HEK293 (cell line): ENCODE measurements at regions not wholly inside any gene's neighbourhood (a gene's known extent, or its start where the extent isn't known, plus 50 kb on each side); places are given as distances from the start of the nearest gene placed in this dataset.
"Not testable (repeated sequence)": the region's sequence is repeated elsewhere in the genome, so short reads cannot be mapped to it uniquely, and the experiment has no call there.

Experiments
- CTCF ChIA-PET: fragments of 350-600 bp; formaldehyde crosslinking; extraction: SDS; loops from one replicate; lab custom pipeline; 2021; ENCODE audit warnings: antibody characterized with exemption; lab: Yijun Ruan, JAX
- POLR2A ChIA-PET: fragments of 300-600 bp; formaldehyde crosslinking; extraction: SDS; loops from one replicate; lab custom pipeline; 2020; ENCODE audit warnings: antibody characterized with exemption, inconsistent platforms; lab: Yijun Ruan, JAX
- H3K27ac ChIP-seq: fragments of 200-500 bp; sonication (Bioruptor generic); 2 replicates; pipeline ENCODE4 v1.5.1; 2014; ENCODE audit warnings: low read depth, low read length, control low read depth, inconsistent platforms; ENCODE audit errors: extremely low read depth
- H3K36me3 ChIP-seq, 2 experiments: fragments of 200-500 bp in 1 of 2; sonication (Bioruptor generic) in 1 of 2; 1 replicate in 1 of 2; 2 replicates in 1 of 2; pipeline ENCODE4 v1.5.1; 2014 to 2017; ENCODE audit warnings: inconsistent platforms in 2 of 2, low read length in 2 of 2; ENCODE audit not compliant: control insufficient read depth in 2 of 2, insufficient read depth in 1 of 2
- H3K4me1 ChIP-seq: fragments of 200-500 bp; sonication (Bioruptor generic); 2 replicates; pipeline ENCODE4 v1.5.1; 2014; ENCODE audit warnings: mild to moderate bottlenecking, low read length, inconsistent platforms; ENCODE audit not compliant: control insufficient read depth, insufficient read depth
- H3K4me3 ChIP-seq: 2 replicates; pipeline ENCODE4 v1.5.1; 2011; ENCODE audit warnings: low read depth, mild to moderate bottlenecking, control low read depth, low read length, moderate library complexity
- H3K9me3 ChIP-seq: fragments of 200-500 bp; sonication (Bioruptor generic); 2 replicates; pipeline ENCODE4 v1.5.1; 2014; ENCODE audit warnings: low read depth, low read length, inconsistent platforms; ENCODE audit not compliant: control insufficient read depth, insufficient read depth
- HOXD13 ChIP-seq: sonication (generic); formaldehyde crosslinking; IDR thresholded peaks from 2 replicates; pipeline ENCODE4 v1.8.0; 2022; ENCODE audit warnings: missing genetic modification reagents, borderline replicate concordance
- PRDM1 ChIP-seq: fragments of 450-650 bp; formaldehyde crosslinking; IDR thresholded peaks from 2 replicates; pipeline ENCODE4; 2016; ENCODE audit warnings: missing biosample characterization, missing genetic modification characterization
- SCRT1 ChIP-seq: fragments of 450-650 bp; formaldehyde crosslinking; IDR thresholded peaks from 2 replicates; pipeline ENCODE4 v1.5.1; 2016; ENCODE audit warnings: missing biosample characterization, missing genetic modification characterization, borderline replicate concordance
- SCRT2 ChIP-seq: fragments of 450-650 bp; formaldehyde crosslinking; IDR thresholded peaks from 2 replicates; pipeline ENCODE4 v1.5.1; 2016; ENCODE audit warnings: missing biosample characterization, missing genetic modification characterization
- ZBTB11 ChIP-seq: fragments of 450-650 bp; formaldehyde crosslinking; conservative IDR thresholded peaks from 2 replicates; pipeline ENCODE4 v1.5.1; 2016; ENCODE audit warnings: low read depth, missing biosample characterization, missing genetic modification characterization
- ZBTB7A ChIP-seq: fragments of 450-650 bp; formaldehyde crosslinking; IDR thresholded peaks from 2 replicates; pipeline ENCODE4 v1.5.1; 2016; ENCODE audit warnings: low read depth, missing biosample characterization, missing genetic modification characterization
- ZNF10 ChIP-seq: fragments of 450-650 bp; formaldehyde crosslinking; IDR thresholded peaks from 2 replicates; pipeline ENCODE4 v1.5.1; 2017; ENCODE audit warnings: missing biosample characterization, missing genetic modification characterization
- ZNF112 ChIP-seq: fragments of 450-650 bp; formaldehyde crosslinking; IDR thresholded peaks from 2 replicates; pipeline ENCODE4 v1.5.0; 2017; ENCODE audit warnings: missing biosample characterization, missing genetic modification characterization
- ZNF132 ChIP-seq: fragments of 450-650 bp; formaldehyde crosslinking; IDR thresholded peaks from 2 replicates; pipeline ENCODE4 v1.5.1; 2017; ENCODE audit warnings: missing biosample characterization, missing genetic modification characterization, borderline replicate concordance
- ZNF223 ChIP-seq: fragments of 450-650 bp; formaldehyde crosslinking; IDR thresholded peaks from 2 replicates; pipeline ENCODE4 v1.5.1; 2016; ENCODE audit warnings: missing biosample characterization, missing genetic modification characterization
- ZNF341 ChIP-seq: fragments of 450-650 bp; formaldehyde crosslinking; IDR thresholded peaks from 2 replicates; pipeline ENCODE4; 2016; ENCODE audit warnings: low read depth, missing biosample characterization, missing genetic modification characterization
- ZNF398 ChIP-seq: fragments of 450-650 bp; formaldehyde crosslinking; IDR thresholded peaks from 2 replicates; pipeline ENCODE4 v1.5.1; 2017; ENCODE audit warnings: missing biosample characterization, missing genetic modification characterization
- ZNF426 ChIP-seq: fragments of 450-650 bp; formaldehyde crosslinking; IDR thresholded peaks from 2 replicates; pipeline ENCODE4 v1.5.1; 2017; ENCODE audit warnings: missing biosample characterization, missing genetic modification characterization, mild to moderate bottlenecking, inconsistent platforms, moderate library complexity
- ZNF48 ChIP-seq: fragments of 450-650 bp; formaldehyde crosslinking; IDR thresholded peaks from 2 replicates; pipeline ENCODE4 v1.5.1; 2016; ENCODE audit warnings: missing biosample characterization, missing genetic modification characterization
- ZNF544 ChIP-seq: fragments of 450-650 bp; formaldehyde crosslinking; IDR thresholded peaks from 2 replicates; pipeline ENCODE4 v1.5.0; 2017; ENCODE audit warnings: missing biosample characterization, missing genetic modification characterization
- ZNF623 ChIP-seq: fragments of 450-650 bp; formaldehyde crosslinking; IDR thresholded peaks from 2 replicates; pipeline ENCODE4 v1.5.1; 2016; ENCODE audit warnings: missing biosample characterization, missing genetic modification characterization
- ZNF704 ChIP-seq: fragments of 450-650 bp; formaldehyde crosslinking; IDR thresholded peaks from 2 replicates; pipeline ENCODE4 v1.5.1; 2016; ENCODE audit warnings: missing biosample characterization, missing genetic modification characterization
- TF ChIP-seq, protein P1 (sequence below): fragments of 450-650 bp; formaldehyde crosslinking; IDR thresholded peaks from 2 replicates; pipeline ENCODE4 v1.5.1; 2016; ENCODE audit warnings: missing biosample characterization, missing genetic modification characterization
- TF ChIP-seq, protein P2 (sequence below): fragments of 450-650 bp; formaldehyde crosslinking; IDR thresholded peaks from 2 replicates; pipeline ENCODE4 v1.5.1; 2016; ENCODE audit warnings: missing biosample characterization, missing genetic modification characterization, low read depth

DNA sequence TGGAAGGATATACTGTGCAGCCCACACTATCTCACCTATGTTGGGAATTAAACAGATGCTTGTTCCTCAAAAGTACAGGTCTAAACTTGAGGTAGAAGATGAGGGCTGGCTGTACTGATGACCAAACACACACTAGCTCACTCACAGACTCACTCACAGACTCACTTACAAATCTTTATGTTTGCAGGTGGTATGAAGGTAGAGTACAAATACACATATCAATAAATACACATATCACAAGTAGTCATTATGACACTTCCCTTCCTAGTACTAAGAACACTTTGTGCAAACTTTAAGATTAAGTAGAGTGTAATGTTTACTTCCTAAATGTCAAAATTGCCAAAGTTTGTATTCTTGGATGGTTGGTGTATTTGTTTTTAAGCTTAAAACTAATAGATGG is 155.4 kb upstream of the KCNQ5 start (continued):
- TF ChIP-seq, protein P1, sequence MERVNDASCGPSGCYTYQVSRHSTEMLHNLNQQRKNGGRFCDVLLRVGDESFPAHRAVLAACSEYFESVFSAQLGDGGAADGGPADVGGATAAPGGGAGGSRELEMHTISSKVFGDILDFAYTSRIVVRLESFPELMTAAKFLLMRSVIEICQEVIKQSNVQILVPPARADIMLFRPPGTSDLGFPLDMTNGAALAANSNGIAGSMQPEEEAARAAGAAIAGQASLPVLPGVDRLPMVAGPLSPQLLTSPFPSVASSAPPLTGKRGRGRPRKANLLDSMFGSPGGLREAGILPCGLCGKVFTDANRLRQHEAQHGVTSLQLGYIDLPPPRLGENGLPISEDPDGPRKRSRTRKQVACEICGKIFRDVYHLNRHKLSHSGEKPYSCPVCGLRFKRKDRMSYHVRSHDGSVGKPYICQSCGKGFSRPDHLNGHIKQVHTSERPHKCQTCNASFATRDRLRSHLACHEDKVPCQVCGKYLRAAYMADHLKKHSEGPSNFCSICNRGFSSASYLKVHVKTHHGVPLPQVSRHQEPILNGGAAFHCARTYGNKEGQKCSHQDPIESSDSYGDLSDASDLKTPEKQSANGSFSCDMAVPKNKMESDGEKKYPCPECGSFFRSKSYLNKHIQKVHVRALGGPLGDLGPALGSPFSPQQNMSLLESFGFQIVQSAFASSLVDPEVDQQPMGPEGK (tag by site-specific recombination) = no peak
- TF ChIP-seq, protein P2, sequence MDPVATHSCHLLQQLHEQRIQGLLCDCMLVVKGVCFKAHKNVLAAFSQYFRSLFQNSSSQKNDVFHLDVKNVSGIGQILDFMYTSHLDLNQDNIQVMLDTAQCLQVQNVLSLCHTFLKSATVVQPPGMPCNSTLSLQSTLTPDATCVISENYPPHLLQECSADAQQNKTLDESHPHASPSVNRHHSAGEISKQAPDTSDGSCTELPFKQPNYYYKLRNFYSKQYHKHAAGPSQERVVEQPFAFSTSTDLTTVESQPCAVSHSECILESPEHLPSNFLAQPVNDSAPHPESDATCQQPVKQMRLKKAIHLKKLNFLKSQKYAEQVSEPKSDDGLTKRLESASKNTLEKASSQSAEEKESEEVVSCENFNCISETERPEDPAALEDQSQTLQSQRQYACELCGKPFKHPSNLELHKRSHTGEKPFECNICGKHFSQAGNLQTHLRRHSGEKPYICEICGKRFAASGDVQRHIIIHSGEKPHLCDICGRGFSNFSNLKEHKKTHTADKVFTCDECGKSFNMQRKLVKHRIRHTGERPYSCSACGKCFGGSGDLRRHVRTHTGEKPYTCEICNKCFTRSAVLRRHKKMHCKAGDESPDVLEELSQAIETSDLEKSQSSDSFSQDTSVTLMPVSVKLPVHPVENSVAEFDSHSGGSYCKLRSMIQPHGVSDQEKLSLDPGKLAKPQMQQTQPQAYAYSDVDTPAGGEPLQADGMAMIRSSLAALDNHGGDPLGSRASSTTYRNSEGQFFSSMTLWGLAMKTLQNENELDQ (tag by site-specific recombination) = no peak
- TF ChIP-seq ZBTB7A (no peak), ZNF341 (tag by site-specific recombination) (no peak), ZNF112 (tag by site-specific recombination) (no peak), ZNF10 (no peak)

GRCh38 chr6:72466971-72467566 is 154.8 kb upstream of the KCNQ5 start:
- no peaks in the 10 kb centered on the region for H3K9me3 ChIP-seq
- POLR2A ChIA-PET = no interaction called here

DNA sequence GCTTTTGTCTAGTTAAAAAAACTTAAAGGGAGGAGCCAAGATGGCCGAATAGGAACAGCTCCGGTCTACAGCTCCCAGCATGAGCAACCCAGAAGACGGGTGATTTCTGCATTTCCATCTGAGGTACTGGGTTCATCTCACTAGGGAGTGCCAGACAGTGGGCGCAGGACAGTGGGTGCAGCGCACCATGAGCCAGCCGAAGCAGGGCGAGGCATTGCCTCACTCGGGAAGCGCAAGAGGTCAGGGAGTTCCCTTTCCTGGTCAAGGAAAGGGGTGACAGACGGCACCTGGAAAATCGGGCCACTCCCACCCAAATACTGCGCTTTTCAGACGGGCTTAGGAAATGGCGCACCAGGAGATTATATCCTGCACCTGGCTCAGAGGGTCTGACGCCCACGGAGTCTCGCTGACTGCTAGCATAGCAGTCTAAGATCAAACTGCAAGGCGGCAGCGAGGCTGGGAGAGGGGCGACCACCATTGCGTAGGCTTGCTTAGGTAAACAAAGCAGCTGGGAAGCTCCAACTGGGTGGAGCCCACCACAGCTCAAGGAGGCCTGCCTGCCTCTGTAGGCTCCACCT is 152.4 kb upstream of the KCNQ5 start:
- H3K27ac ChIP-seq, H3K4me3 ChIP-seq, H3K9me3 ChIP-seq, CTCF ChIA-PET, H3K4me1 ChIP-seq, H3K36me3 ChIP-seq, POLR2A ChIA-PET: not testable (repeated sequence)

More at GRCh38 chr6:72466971-72467566, 154.8 kb upstream of the KCNQ5 start:
- Histone ChIP-seq H3K27ac (no peak overlapping the region), H3K4me1 (no peaks in the 10 kb centered on the region), H3K4me3 (no peak overlapping the region), H3K36me3 (no peaks in the 10 kb centered on the region)
- CTCF ChIA-PET = interaction anchor here (0.6 to 1.2 kb wide), 3 partner anchors 10 to 928 kb away, joined by 3 to 4 read pairs (median 3); no protein-coding TSS in a partner anchor
- TF ChIP-seq ZNF623 = no peak
- no peak for TF ChIP-seq ZNF48 (tag by site-specific recombination)

DNA sequence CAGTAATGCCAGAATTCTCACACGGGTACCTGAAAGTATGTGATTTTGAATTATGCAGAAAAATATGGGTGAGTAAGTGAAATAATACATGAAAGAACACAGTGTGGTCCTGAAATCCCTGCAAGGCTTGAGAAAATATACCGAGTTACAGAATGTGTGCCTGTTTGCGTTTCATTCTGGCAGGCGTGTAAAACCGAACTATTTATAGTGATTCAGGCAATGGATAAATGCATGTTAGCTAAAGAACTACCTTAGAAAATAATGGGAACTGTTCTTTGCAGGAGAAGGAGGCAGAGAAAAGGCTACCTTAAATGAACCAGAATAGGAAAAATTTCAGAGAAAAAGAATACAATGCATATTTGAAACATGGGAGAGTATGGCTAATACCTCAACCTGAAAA is 145.8 kb upstream of the KCNQ5 start:
- H3K4me1 ChIP-seq = no peaks in the 10 kb centered on the region
- ChIA-PET POLR2A (no interaction called here), CTCF (no interaction called here)
- H3K27ac ChIP-seq = no peak overlapping the region
- H3K9me3 ChIP-seq = no peaks in the 10 kb centered on the region
- no peaks in the 10 kb centered on the region for H3K36me3 ChIP-seq
- no peak overlapping the region for H3K4me3 ChIP-seq
- TF ChIP-seq SCRT2 (no peak), ZNF223 (tag by site-specific recombination) (no peak), ZNF426 (tag by site-specific recombination) (no peak), SCRT1 (tag by site-specific recombination) (no peak), ZNF132 (tag by site-specific recombination) (no peak), PRDM1 (tag by site-specific recombination) (no peak), ZNF704 (tag by site-specific recombination) (no peak), ZNF398 (tag by site-specific recombination) (no peak), ZNF544 (no peak), HOXD13 (CRISPR knock-in tag) (no peak), ZBTB11 (tag by site-specific recombination) (no peak)
